ENCODE measurements at regions not wholly inside any gene's neighbourhood (a gene's known extent, or its start where the extent isn't known, plus 50 kb on each side); places are given as distances from the start of the nearest gene placed in this dataset.

DNA sequence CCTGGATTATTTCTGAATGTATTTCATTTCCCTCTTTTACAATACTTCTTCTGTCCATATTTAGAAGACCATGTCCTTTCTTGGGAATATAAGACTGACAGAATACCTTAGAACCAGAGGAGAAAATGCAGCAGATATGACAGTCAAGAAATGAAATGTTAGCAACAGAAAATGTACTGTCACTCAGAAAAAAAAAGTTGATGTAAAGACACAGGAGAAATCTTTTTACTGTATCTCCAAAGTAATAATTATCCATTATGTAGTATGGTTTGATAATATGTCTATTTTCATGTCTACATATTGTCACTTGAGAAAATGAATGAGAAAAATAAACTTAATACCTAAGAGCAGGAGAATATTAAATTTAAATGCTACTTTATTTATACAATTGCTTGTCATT, 652.1 kb downstream of the GABRG2 start:
- H3K27me3 ChIP-seq = no peaks in the 10 kb centered on the region
- intact Hi-C loops (cut with DNase I) = no loop called here

DNA sequence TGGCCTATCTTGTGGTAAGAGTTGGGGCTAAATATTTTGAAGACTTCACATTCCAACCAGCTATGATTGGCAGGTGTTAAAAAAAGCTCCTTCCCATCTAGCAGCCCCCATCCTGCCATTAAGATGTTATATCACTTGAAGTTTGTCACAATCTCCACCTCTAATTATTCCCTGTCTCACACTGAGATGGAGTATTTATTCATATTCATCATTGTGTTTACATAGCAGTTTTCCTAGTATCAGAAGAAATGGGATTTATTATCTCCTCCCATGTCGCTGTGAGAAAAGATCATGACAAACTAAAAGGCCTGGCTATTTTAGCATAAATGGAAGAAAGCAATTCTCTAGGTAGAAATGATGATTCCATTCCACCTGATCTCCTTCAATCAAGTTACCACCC, 653.6 kb downstream of the GABRG2 start:
- TF ChIP-seq POLR2A (IDR thresholded peaks at IDR 0.05) = no peak
- TF ChIP-seq, protein P1, sequence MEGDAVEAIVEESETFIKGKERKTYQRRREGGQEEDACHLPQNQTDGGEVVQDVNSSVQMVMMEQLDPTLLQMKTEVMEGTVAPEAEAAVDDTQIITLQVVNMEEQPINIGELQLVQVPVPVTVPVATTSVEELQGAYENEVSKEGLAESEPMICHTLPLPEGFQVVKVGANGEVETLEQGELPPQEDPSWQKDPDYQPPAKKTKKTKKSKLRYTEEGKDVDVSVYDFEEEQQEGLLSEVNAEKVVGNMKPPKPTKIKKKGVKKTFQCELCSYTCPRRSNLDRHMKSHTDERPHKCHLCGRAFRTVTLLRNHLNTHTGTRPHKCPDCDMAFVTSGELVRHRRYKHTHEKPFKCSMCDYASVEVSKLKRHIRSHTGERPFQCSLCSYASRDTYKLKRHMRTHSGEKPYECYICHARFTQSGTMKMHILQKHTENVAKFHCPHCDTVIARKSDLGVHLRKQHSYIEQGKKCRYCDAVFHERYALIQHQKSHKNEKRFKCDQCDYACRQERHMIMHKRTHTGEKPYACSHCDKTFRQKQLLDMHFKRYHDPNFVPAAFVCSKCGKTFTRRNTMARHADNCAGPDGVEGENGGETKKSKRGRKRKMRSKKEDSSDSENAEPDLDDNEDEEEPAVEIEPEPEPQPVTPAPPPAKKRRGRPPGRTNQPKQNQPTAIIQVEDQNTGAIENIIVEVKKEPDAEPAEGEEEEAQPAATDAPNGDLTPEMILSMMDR (IDR thresholded peaks at IDR 0.05) = no peak
- no peak for TF ChIP-seq EP300 (IDR thresholded peaks at IDR 0.05)
- intact Hi-C loops (cut with DNase I) = no loop called here
- Histone ChIP-seq H3K9me3 (peaks cover 0 to 5% of the 10 kb centered on the region in 2 donors), H3K27ac (no peak overlapping the region), H3K4me1 (ENCODE audit: insufficient read depth) (no peaks in the 10 kb centered on the region), H3K4me3 (no peak overlapping the region), H3K36me3 (no peaks in the 10 kb centered on the region), H3K27me3 (no peaks in the 10 kb centered on the region)
- DNase-seq = no peak
- 45 to 57% (median 55%) methylated on average over 1 of the region's 1 CpG for WGBS, 3 donors

More for the DNA sequence above, 652.1 kb downstream of the GABRG2 start:
- no peak for DNase-seq
- H3K4me3 ChIP-seq = no peak overlapping the region
- peaks cover 0 to 5% of the 10 kb centered on the region in 2 donors for H3K9me3 ChIP-seq
- no peaks in the 10 kb centered on the region for H3K36me3 ChIP-seq
- H3K4me1 ChIP-seq (ENCODE audit: insufficient read depth) = no peaks in the 10 kb centered on the region
- no peak overlapping the region for H3K27ac ChIP-seq
- TF ChIP-seq POLR2A (IDR thresholded peaks at IDR 0.05) = no peak
- TF ChIP-seq EP300 (IDR thresholded peaks at IDR 0.05) = no peak
- TF ChIP-seq, protein P1 (IDR thresholded peaks at IDR 0.05) = no peak

DNA sequence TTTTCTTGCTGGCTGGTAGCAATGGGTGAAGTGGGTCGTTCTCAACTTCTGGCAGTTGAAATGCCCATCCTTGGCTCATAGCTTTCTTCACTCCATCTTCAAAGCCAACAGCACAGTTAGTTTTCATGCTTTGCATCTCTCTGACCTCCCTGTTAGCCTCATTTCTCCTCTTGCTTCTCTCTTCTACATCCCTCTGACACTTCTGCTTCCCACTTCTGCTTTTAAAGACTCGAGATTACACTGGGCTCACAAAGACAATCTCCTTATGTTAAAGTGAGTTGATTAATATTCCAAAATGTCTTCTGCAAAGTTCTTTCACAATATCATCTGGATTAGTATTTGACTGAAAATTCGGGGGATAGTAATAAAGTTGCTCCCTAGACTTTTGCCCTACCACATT, 684.8 kb upstream of the CCNG1 start:
- no peaks in the 10 kb centered on the region for H3K27me3 ChIP-seq
- no peaks in the 10 kb centered on the region for H3K9me3 ChIP-seq
- no peaks in the 10 kb centered on the region for H3K36me3 ChIP-seq
- H3K4me3 ChIP-seq = no peak overlapping the region
- no peak overlapping the region for H3K27ac ChIP-seq
- no peak for DNase-seq
- 76 to 80% (median 76%) methylated on average over 3 of the region's 3 CpGs for WGBS, 3 donors
- H3K4me1 ChIP-seq (ENCODE audit: insufficient read depth) = no peaks in the 10 kb centered on the region
- intact Hi-C loops (cut with DNase I) = no loop called here
- TF ChIP-seq EP300 (IDR thresholded peaks at IDR 0.05) (no peak), POLR2A (IDR thresholded peaks at IDR 0.05) (no peak)
- TF ChIP-seq, protein P1 (IDR thresholded peaks at IDR 0.05) = no peak

DNA sequence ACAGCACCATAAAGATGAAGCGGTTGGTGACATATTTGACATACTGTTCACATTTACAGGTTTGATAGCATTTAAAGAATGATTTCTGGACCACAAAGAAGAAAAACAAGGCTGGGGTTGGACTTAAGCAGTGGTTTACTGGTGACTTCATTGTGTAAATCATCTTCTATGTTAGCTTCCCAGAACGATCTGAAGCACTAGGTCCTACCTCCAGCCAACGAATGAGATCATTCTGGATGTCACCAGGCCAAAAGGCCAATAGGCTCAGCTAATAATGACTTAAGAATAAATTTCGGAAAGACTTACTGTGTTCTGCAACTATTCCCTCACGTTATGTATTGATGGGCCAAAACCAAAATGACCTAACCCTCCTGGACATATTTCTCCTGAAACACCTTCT, 675.3 kb upstream of the CCNG1 start:
- Histone ChIP-seq H3K36me3 (no peaks in the 10 kb centered on the region), H3K27me3 (no peaks in the 10 kb centered on the region), H3K4me3 (no peak overlapping the region), H3K4me1 (ENCODE audit: insufficient read depth) (no peaks in the 10 kb centered on the region), H3K27ac (no peak overlapping the region), H3K9me3 (no peaks in the 10 kb centered on the region)
- no peak for DNase-seq
- TF ChIP-seq POLR2A (IDR thresholded peaks at IDR 0.05) = no peak
- TF ChIP-seq EP300 (IDR thresholded peaks at IDR 0.05) = no peak
- TF ChIP-seq, protein P1 (IDR thresholded peaks at IDR 0.05) = no peak
- 53 to 74% (median 69%) methylated on average over 5 of the region's 5 CpGs for WGBS, 3 donors
- intact Hi-C loops (cut with DNase I) = no loop called here

DNA sequence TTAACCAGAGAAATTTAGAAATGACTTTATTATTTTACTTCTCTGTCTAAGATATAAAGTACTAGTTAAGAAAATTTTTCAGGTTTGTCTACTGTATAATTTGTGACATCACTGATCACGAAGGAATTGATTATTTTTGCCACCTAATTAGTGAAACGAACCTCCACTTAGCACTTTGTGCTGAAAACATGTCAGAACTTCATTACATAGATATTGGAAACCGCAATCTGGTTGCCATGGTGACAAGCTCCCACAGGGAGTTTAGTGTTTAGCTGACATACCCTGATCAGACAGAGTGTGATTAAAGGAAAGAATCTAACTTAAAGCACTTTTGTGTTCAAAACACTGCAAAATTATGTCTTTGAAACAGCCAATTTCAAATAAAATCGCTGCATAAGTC, 668.4 kb upstream of the CCNG1 start:
- Histone ChIP-seq H3K4me3 (no peak overlapping the region), H3K27me3 (no peaks in the 10 kb centered on the region), H3K4me1 (ENCODE audit: insufficient read depth) (no peaks in the 10 kb centered on the region), H3K9me3 (no peaks in the 10 kb centered on the region), H3K27ac (no peak overlapping the region), H3K36me3 (no peaks in the 10 kb centered on the region)
- TF ChIP-seq EP300 (IDR thresholded peaks at IDR 0.05) = no peak
- TF ChIP-seq, protein P1 (IDR thresholded peaks at IDR 0.05) = no peak
- no peak for TF ChIP-seq POLR2A (IDR thresholded peaks at IDR 0.05)
- intact Hi-C loops (cut with DNase I) = no loop called here
- DNase-seq = no peak
- WGBS, 3 donors = 17 to 21% (median 18%) methylated on average over 4 of the region's 4 CpGs

All from ovary (tissue), 7 donors.